Right atrium auricular region (tissue), 2 donors: ENCODE measurements at regions not wholly inside any gene's neighbourhood (a gene's known extent, or its start where the extent isn't known, plus 50 kb on each side); places are given as distances from the start of the nearest gene placed in this dataset.

ENCODE experiments used
- DNase-seq: peaks from one replicate; pipeline ENCODE4 v3.0.0-alpha.2; 2019; ENCODE audit warnings: low spot score
- H3K27ac ChIP-seq, 2 donors: fragments of 200-600 bp; sonication (generic); 1 replicate in 1 of 2; 2 replicates in 1 of 2; pipeline ENCODE4 v1.5.1; 2016 to 2019
- H3K27me3 ChIP-seq, 2 donors: fragments of 200-600 bp; sonication (generic); one replicate each; pipeline versions ENCODE4 v1.5.1 to v1.6.0; 2017 to 2019
- H3K36me3 ChIP-seq: fragments of 200-600 bp; sonication (generic); one replicate; pipeline ENCODE4 v1.5.1; 2016
- H3K4me1 ChIP-seq, 2 donors: fragments of 200-600 bp; sonication (generic); one replicate each; pipeline versions ENCODE4 v1.5.1 to v1.6.0; 2017 to 2019
- H3K4me3 ChIP-seq, 2 donors: fragments of 200-600 bp; sonication (generic); 1 replicate in 1 of 2; 2 replicates in 1 of 2; pipeline ENCODE4 v1.5.1; 2017 to 2019; ENCODE audit warnings: mild to moderate bottlenecking in 1 of 2, moderate library complexity in 1 of 2
- H3K9me3 ChIP-seq, 2 donors: fragments of 200-600 bp; sonication (generic); one replicate each; pipeline ENCODE4 v1.5.1; 2019
- CTCF ChIP-seq, 2 donors: fragments of 200-600 bp; sonication (generic); IDR thresholded peaks; one replicate each; pipeline ENCODE4 v1.5.1; 2019; ENCODE audit warnings: antibody characterized with exemption in 2 of 2

- Histone ChIP-seq H3K27ac (no peak overlapping the region), H3K27me3 (no peaks in the 10 kb centered on the region), H3K9me3 (no peaks in the 10 kb centered on the region), H3K36me3 (no peaks in the 10 kb centered on the region), H3K4me3 (no peak overlapping the region), H3K4me1 (no peaks in the 10 kb centered on the region)
- TF ChIP-seq CTCF (IDR thresholded peaks at IDR 0.05), result no peak
- no peak for DNase-seq
Measured at GRCh38 chr4:184950926-184951325, 67.4 kb upstream of the HELT start.

- no peak for DNase-seq
- Histone ChIP-seq H3K27me3 (no peaks in the 10 kb centered on the region), H3K36me3 (no peaks in the 10 kb centered on the region), H3K4me1 (no peaks in the 10 kb centered on the region), H3K4me3 (no peak overlapping the region), H3K9me3 (no peaks in the 10 kb centered on the region), H3K27ac (no peak overlapping the region)
- no peak for TF ChIP-seq CTCF (IDR thresholded peaks at IDR 0.05)
Measured at GRCh38 chr4:184951668-184952160, 66.6 kb upstream of the HELT start.

- Histone ChIP-seq H3K27ac (no peak overlapping the region), H3K4me3 (no peak overlapping the region), H3K4me1 (no peaks in the 10 kb centered on the region), H3K9me3 (no peaks in the 10 kb centered on the region), H3K36me3 (no peaks in the 10 kb centered on the region), H3K27me3 (no peaks in the 10 kb centered on the region)
- DNase-seq, result no peak
- TF ChIP-seq CTCF (IDR thresholded peaks at IDR 0.05), result no peak
Measured at GRCh38 chr4:184952522-184952921, 65.8 kb upstream of the HELT start.

GRCh38 chr4:184953421-184953945, 64.8 kb upstream of the HELT start:
- Histone ChIP-seq H3K4me3 (no peak overlapping the region), H3K4me1 (no peaks in the 10 kb centered on the region), H3K36me3 (no peaks in the 10 kb centered on the region), H3K27ac (no peak overlapping the region), H3K9me3 (no peaks in the 10 kb centered on the region), H3K27me3 (no peaks in the 10 kb centered on the region)
- no peak for TF ChIP-seq CTCF (IDR thresholded peaks at IDR 0.05)
- no peak for DNase-seq

GRCh38 chr4:184953971-184954370, 64.3 kb upstream of the HELT start:
- Histone ChIP-seq H3K9me3 (no peaks in the 10 kb centered on the region), H3K4me3 (no peak overlapping the region), H3K4me1 (no peaks in the 10 kb centered on the region), H3K36me3 (no peaks in the 10 kb centered on the region), H3K27me3 (no peaks in the 10 kb centered on the region), H3K27ac (no peak overlapping the region)
- DNase-seq, result no peak
- TF ChIP-seq CTCF (IDR thresholded peaks at IDR 0.05), result no peak

- H3K4me1 ChIP-seq, result no peaks in the 10 kb centered on the region
- no peak overlapping the region for H3K27ac ChIP-seq
- no peaks in the 10 kb centered on the region for H3K9me3 ChIP-seq
- no peaks in the 10 kb centered on the region for H3K27me3 ChIP-seq
- no peak for DNase-seq
- TF ChIP-seq CTCF (IDR thresholded peaks at IDR 0.05), result no peak
- H3K4me3 ChIP-seq, result no peak overlapping the region
- no peaks in the 10 kb centered on the region for H3K36me3 ChIP-seq
Measured at GRCh38 chr4:184954482-184954881, 63.8 kb upstream of the HELT start.
